Mesenchymal stem cell (in vitro differentiated cells and primary cell): ENCODE measurements at regions not wholly inside any gene's neighbourhood (a gene's known extent, or its start where the extent isn't known, plus 50 kb on each side); places are given as distances from the start of the nearest gene placed in this dataset.
A peak's percentile ranks its signal among the peaks of the same experiment; 100 is the strongest.

ENCODE experiments used
- DNase-seq: peaks from one replicate; pipeline ENCODE4 v3.0.0-alpha.2; 2013
- H2AFZ ChIP-seq: one replicate; pipeline ENCODE4 v1.6.1; 2013; ENCODE audit warnings: low read depth, mild to moderate bottlenecking, control low read depth, inconsistent platforms, low read length, moderate library complexity
- H2AK5ac ChIP-seq: 2 replicates; pipeline ENCODE4 v1.6.1; 2013; ENCODE audit warnings: low read length, moderate library complexity, mild to moderate bottlenecking, inconsistent platforms; ENCODE audit not compliant: severe bottlenecking
- H2BK120ac ChIP-seq: one replicate; pipeline ENCODE4 v1.6.1; 2013; ENCODE audit warnings: low read depth, mild to moderate bottlenecking, inconsistent platforms, low read length, moderate library complexity
- H2BK12ac ChIP-seq, 2 experiments: one replicate each; pipeline ENCODE4 v1.6.1; 2013; ENCODE audit warnings: inconsistent platforms in 2 of 2, low read length in 2 of 2, mild to moderate bottlenecking in 2 of 2, moderate library complexity in 2 of 2, control low read depth in 1 of 2
- H2BK15ac ChIP-seq: one replicate; pipeline ENCODE4 v1.6.1; 2013; ENCODE audit warnings: mild to moderate bottlenecking, low read depth, inconsistent platforms; ENCODE audit not compliant: poor library complexity, severe bottlenecking
- H2BK5ac ChIP-seq: 2 replicates; pipeline ENCODE4 v1.6.1; 2013; ENCODE audit warnings: low read depth, mild to moderate bottlenecking, low read length, control low read depth, inconsistent platforms; ENCODE audit not compliant: poor library complexity, severe bottlenecking
- H3K14ac ChIP-seq, 2 experiments: one replicate each; pipeline ENCODE4 v1.6.1; 2013; ENCODE audit warnings: inconsistent platforms in 2 of 2, low read length in 2 of 2, control low read depth in 1 of 2, mild to moderate bottlenecking in 1 of 2, moderate library complexity in 1 of 2
- H3K18ac ChIP-seq, 2 experiments: one replicate each; pipeline ENCODE4 v1.6.1; 2013; ENCODE audit warnings: inconsistent platforms in 2 of 2, low read length in 2 of 2, control low read depth in 1 of 2, low read depth in 1 of 2, mild to moderate bottlenecking in 1 of 2
- H3K23ac ChIP-seq, 2 experiments: one replicate each; pipeline ENCODE4 v1.6.1; 2013; ENCODE audit warnings: inconsistent platforms in 2 of 2, low read length in 2 of 2, mild to moderate bottlenecking in 2 of 2, moderate library complexity in 2 of 2, control low read depth in 1 of 2
- H3K27ac ChIP-seq: 2 replicates; pipeline ENCODE4 v1.5.1; 2013; ENCODE audit warnings: mild to moderate bottlenecking, moderate library complexity, low read length, control low read depth, inconsistent platforms; ENCODE audit not compliant: poor library complexity, severe bottlenecking
- H3K27me3 ChIP-seq, 2 experiments: 2 replicates each; pipeline versions ENCODE4 v1.6.1 to v1.7.0; 2013; ENCODE audit warnings: low read length in 2 of 2, mild to moderate bottlenecking in 2 of 2, moderate library complexity in 2 of 2, control low read depth in 1 of 2, inconsistent platforms in 1 of 2; ENCODE audit not compliant: control insufficient read depth in 1 of 2, insufficient read depth in 1 of 2
- H3K36me3 ChIP-seq, 2 experiments: 2 replicates each; pipeline versions ENCODE4 v1.6.1 to v1.7.0; 2013; ENCODE audit warnings: low read length in 2 of 2, control low read depth in 1 of 2, inconsistent platforms in 1 of 2, low read depth in 1 of 2, mild to moderate bottlenecking in 1 of 2; ENCODE audit not compliant: insufficient read depth in 2 of 2, control insufficient read depth in 1 of 2
- H3K4ac ChIP-seq, 2 experiments: one replicate each; pipeline ENCODE4 v1.6.1; 2013; ENCODE audit warnings: inconsistent platforms in 2 of 2, low read length in 2 of 2, mild to moderate bottlenecking in 2 of 2, moderate library complexity in 2 of 2, control low read depth in 1 of 2, low read depth in 1 of 2
- H3K4me1 ChIP-seq: 2 replicates; pipeline ENCODE4 v1.6.1; 2013; ENCODE audit warnings: low read depth, low read length, control low read depth; ENCODE audit not compliant: control insufficient read depth, insufficient read depth
- H3K4me2 ChIP-seq: 2 replicates; pipeline ENCODE4 v1.6.1; 2013; ENCODE audit warnings: low read length, mild to moderate bottlenecking, inconsistent platforms; ENCODE audit not compliant: poor library complexity, severe bottlenecking
- H3K4me3 ChIP-seq, 2 experiments: 2 replicates each; pipeline versions ENCODE4 v1.5.1 to v1.7.0; 2013; ENCODE audit warnings: low read length in 2 of 2, mild to moderate bottlenecking in 2 of 2, control low read depth in 1 of 2, low read depth in 1 of 2; ENCODE audit not compliant: insufficient read depth in 1 of 2
- H3K79me1 ChIP-seq: replicated peaks from 2 replicates; pipeline ENCODE4 v1.6.1; 2013; ENCODE audit warnings: mild to moderate bottlenecking, control low read depth, low read length, inconsistent platforms; ENCODE audit not compliant: poor library complexity, severe bottlenecking
- H3K9ac ChIP-seq: 2 replicates; pipeline ENCODE4 v1.7.0; 2013; ENCODE audit warnings: mild to moderate bottlenecking, low read length, moderate library complexity
- H3K9me3 ChIP-seq: 2 replicates; pipeline ENCODE4 v1.7.0; 2013; ENCODE audit warnings: mild to moderate bottlenecking, low read length; ENCODE audit not compliant: control insufficient read depth
- H4K8ac ChIP-seq: one replicate; pipeline ENCODE4 v1.6.1; 2013; ENCODE audit warnings: inconsistent platforms, mild to moderate bottlenecking, low read length, moderate library complexity
- H4K91ac ChIP-seq: one replicate; pipeline ENCODE4 v1.6.1; 2013; ENCODE audit warnings: mild to moderate bottlenecking, low read length, inconsistent platforms
- WGBS: methylation state at CpG from one replicate; pipeline ENCODE4 v1.1.7; 2013; ENCODE audit warnings: mixed read lengths; 5-methylcytosine and 5-hydroxymethylcytosine counted together

GRCh38 chr11:28621753-28622152, 513.6 kb downstream of the METTL15 start:
- H3K4ac ChIP-seq, result no peak overlapping the region
- H4K91ac ChIP-seq, result no peak overlapping the region
- peak overlapping the region in 1 of 2 experiments; percentile 48 for H3K18ac ChIP-seq
- H3K9me3 ChIP-seq, result no peaks in the 10 kb centered on the region
- WGBS, result 99% methylated on average over 7 of the region's 8 CpGs
- H3K36me3 ChIP-seq, result no peaks in the 10 kb centered on the region
- no peak overlapping the region for H2BK5ac ChIP-seq
- H2BK120ac ChIP-seq, result no peak overlapping the region
- no peak overlapping the region for H3K23ac ChIP-seq
- peak overlapping the region; percentile 55 for H2AK5ac ChIP-seq
- peaks cover 3% of the 10 kb centered on the region for H3K4me1 ChIP-seq
- H3K9ac ChIP-seq, result peak overlapping the region; percentile 75
- H3K79me1 ChIP-seq, result no peaks in the 10 kb centered on the region
- H3K27me3 ChIP-seq, result no peaks in the 10 kb centered on the region
- DNase-seq, result peak; percentile 47
- no peak overlapping the region for H2AFZ ChIP-seq
- H3K27ac ChIP-seq, result no peak overlapping the region
- H2BK15ac ChIP-seq, result no peak overlapping the region
- H3K4me2 ChIP-seq, result no peak overlapping the region
- no peak overlapping the region for H2BK12ac ChIP-seq
- H3K14ac ChIP-seq, result no peak overlapping the region
- peak overlapping the region in 1 of 2 experiments; percentile 76 for H3K4me3 ChIP-seq
- H4K8ac ChIP-seq, result peak overlapping the region; percentile 57

GRCh38 chr11:28619846-28620540, 511.8 kb downstream of the METTL15 start:
- H3K4ac ChIP-seq, result no peak overlapping the region
- peak overlapping the region; percentile 22 for H3K9ac ChIP-seq
- DNase-seq, result peak; percentile 68
- 12% methylated on average over 2 of the region's 5 CpGs for WGBS
- peak overlapping the region; percentile 37 for H3K4me2 ChIP-seq
- no peak overlapping the region for H3K18ac ChIP-seq
- no peaks in the 10 kb centered on the region for H3K27me3 ChIP-seq
- no peaks in the 10 kb centered on the region for H3K36me3 ChIP-seq
- H2BK5ac ChIP-seq, result no peak overlapping the region
- H3K14ac ChIP-seq, result no peak overlapping the region
- no peak overlapping the region for H4K91ac ChIP-seq
- no peak overlapping the region for H2BK15ac ChIP-seq
- H2BK12ac ChIP-seq, result no peak overlapping the region
- no peak overlapping the region for H2BK120ac ChIP-seq
- H3K4me3 ChIP-seq, result no peak overlapping the region
- H2AFZ ChIP-seq, result no peak overlapping the region
- H3K4me1 ChIP-seq, result peaks cover 3% of the 10 kb centered on the region
- no peaks in the 10 kb centered on the region for H3K9me3 ChIP-seq
- H2AK5ac ChIP-seq, result no peak overlapping the region
- peak overlapping the region; percentile 66 for H3K27ac ChIP-seq
- no peaks in the 10 kb centered on the region for H3K79me1 ChIP-seq
- H4K8ac ChIP-seq, result no peak overlapping the region
- H3K23ac ChIP-seq, result no peak overlapping the region

- Histone ChIP-seq H3K4me3 (no peak overlapping the region), H2AK5ac (no peak overlapping the region), H3K4me2 (no peak overlapping the region), H3K9me3 (no peaks in the 10 kb centered on the region), H3K14ac (no peak overlapping the region), H4K91ac (no peak overlapping the region), H2BK15ac (no peak overlapping the region), H3K79me1 (no peaks in the 10 kb centered on the region), H2BK12ac (no peak overlapping the region), H3K23ac (no peak overlapping the region), H2AFZ (no peak overlapping the region), H3K27ac (no peak overlapping the region), H3K9ac (no peak overlapping the region), H2BK5ac (no peak overlapping the region), H3K36me3 (no peaks in the 10 kb centered on the region), H2BK120ac (no peak overlapping the region), H3K27me3 (no peaks in the 10 kb centered on the region), H3K4me1 (peaks cover 3% of the 10 kb centered on the region), H3K4ac (no peak overlapping the region), H4K8ac (no peak overlapping the region), H3K18ac (no peak overlapping the region)
- no peak for DNase-seq
- WGBS, result 91% methylated on average over 1 of the region's 2 CpGs
Measured at GRCh38 chr11:28618416-28618815, 510.2 kb downstream of the METTL15 start.

GRCh38 chr11:28616160-28616965, 508.2 kb downstream of the METTL15 start:
- Histone ChIP-seq H3K27ac (no peak overlapping the region), H2BK15ac (no peak overlapping the region), H4K91ac (no peak overlapping the region), H3K14ac (no peak overlapping the region), H3K4ac (no peak overlapping the region), H2AK5ac (no peak overlapping the region), H3K79me1 (no peaks in the 10 kb centered on the region), H2BK120ac (no peak overlapping the region), H3K4me2 (no peak overlapping the region), H3K27me3 (no peaks in the 10 kb centered on the region), H3K9me3 (no peaks in the 10 kb centered on the region), H2AFZ (no peak overlapping the region), H3K23ac (no peak overlapping the region), H3K4me1 (no peaks in the 10 kb centered on the region), H3K18ac (no peak overlapping the region), H2BK12ac (no peak overlapping the region), H3K4me3 (no peak overlapping the region), H3K36me3 (no peaks in the 10 kb centered on the region), H2BK5ac (no peak overlapping the region), H4K8ac (no peak overlapping the region), H3K9ac (no peak overlapping the region)
- WGBS, result 93% methylated on average over 5 of the region's 5 CpGs
- no peak for DNase-seq
